HAP-1 (cell line): ENCODE measurements at regions not wholly inside any gene's neighbourhood (a gene's known extent, or its start where the extent isn't known, plus 50 kb on each side); places are given as distances from the start of the nearest gene placed in this dataset.
"Not testable (repeated sequence)": the region's sequence is repeated elsewhere in the genome, so short reads cannot be mapped to it uniquely, and the experiment has no call there.

Source experiments
- DNase-seq, 2 experiments: peaks; one replicate each; pipeline ENCODE4 v3.0.0-alpha.2; 2016 to 2020; ENCODE audit warnings: low spot score in 2 of 2
- H3K27me3 ChIP-seq: fragments of 250-450 bp; sonication (Bioruptor Pico); 2 replicates; pipeline ENCODE4 v1.5.1; 2020; ENCODE audit warnings: low read depth, mild to moderate bottlenecking, moderate library complexity
- H3K36me3 ChIP-seq: fragments of 250-450 bp; sonication (Bioruptor Pico); replicated peaks from 2 replicates; pipeline ENCODE4 v1.5.1; 2020; ENCODE audit warnings: mild to moderate bottlenecking
- H3K4me1 ChIP-seq: fragments of 250-450 bp; sonication (Bioruptor Pico); 2 replicates; pipeline ENCODE4 v1.5.1; 2020; ENCODE audit warnings: mild to moderate bottlenecking
- H3K4me3 ChIP-seq: fragments of 250-450 bp; sonication (Bioruptor Pico); 2 replicates; pipeline ENCODE4 v1.5.1; 2020; ENCODE audit warnings: mild to moderate bottlenecking, moderate library complexity
- H3K9me3 ChIP-seq: fragments of 250-450 bp; sonication (Bioruptor Pico); 2 replicates; pipeline ENCODE4 v1.5.1; 2020; ENCODE audit warnings: mild to moderate bottlenecking, moderate library complexity
- in situ Hi-C: fragments of 300-500 bp; cut with MboI; formaldehyde crosslinking; loops from 3 replicates; pipeline ENCODE4 v1.14.3; 2020; ENCODE audit warnings: low sequenced_read_pairs, inconsistent platforms, mixed read lengths

GRCh38 chr12:96085475-96085874 is 50.1 kb upstream of the LTA4H start:
- Histone ChIP-seq H3K9me3 (no peaks in the 10 kb centered on the region), H3K4me3 (no peak overlapping the region), H3K27me3 (no peaks in the 10 kb centered on the region), H3K36me3 (no peaks in the 10 kb centered on the region), H3K4me1 (no peaks in the 10 kb centered on the region)
- DNase-seq, result no peak
- in situ Hi-C loops, result no loop called here

GRCh38 chr12:96086190-96086589 is 50.8 kb upstream of the LTA4H start:
- H3K4me3 ChIP-seq, H3K9me3 ChIP-seq, H3K4me1 ChIP-seq, DNase-seq, in situ Hi-C loops, H3K27me3 ChIP-seq, H3K36me3 ChIP-seq: not testable (repeated sequence)

- Histone ChIP-seq H3K9me3 (no peaks in the 10 kb centered on the region), H3K4me3 (no peak overlapping the region), H3K27me3 (no peaks in the 10 kb centered on the region), H3K36me3 (no peaks in the 10 kb centered on the region), H3K4me1 (no peaks in the 10 kb centered on the region)
- no peak for DNase-seq
- in situ Hi-C loops, result no loop called here
These were observed 56.4 kb upstream of the LTA4H start for GRCh38 chr12:96091833-96092232.

GRCh38 chr12:96093543-96094196 is 58.3 kb upstream of the LTA4H start:
- no peaks in the 10 kb centered on the region for H3K4me1 ChIP-seq
- in situ Hi-C loops, result no loop called here
- no peak for DNase-seq
- H3K36me3 ChIP-seq, result no peaks in the 10 kb centered on the region
- H3K27me3 ChIP-seq, result no peaks in the 10 kb centered on the region
- H3K9me3 ChIP-seq, result no peaks in the 10 kb centered on the region
- H3K4me3 ChIP-seq, result no peak overlapping the region

- Histone ChIP-seq H3K4me1 (no peaks in the 10 kb centered on the region), H3K36me3 (no peaks in the 10 kb centered on the region), H3K27me3 (no peaks in the 10 kb centered on the region), H3K9me3 (no peaks in the 10 kb centered on the region), H3K4me3 (no peak overlapping the region)
- peak in 1 of 2 experiments; percentile 8 for DNase-seq
- in situ Hi-C loops, result no loop called here
These were observed 58.8 kb upstream of the LTA4H start for GRCh38 chr12:96094201-96094600.

GRCh38 chr12:96098631-96099030 is 63.2 kb upstream of the LTA4H start:
- no peak for DNase-seq
- in situ Hi-C loops, result no loop called here
- no peaks in the 10 kb centered on the region for H3K4me1 ChIP-seq
- H3K4me3 ChIP-seq, result no peak overlapping the region
- H3K9me3 ChIP-seq, result no peaks in the 10 kb centered on the region
- no peaks in the 10 kb centered on the region for H3K27me3 ChIP-seq
- no peaks in the 10 kb centered on the region for H3K36me3 ChIP-seq

GRCh38 chr12:96099421-96099820 is 64.0 kb upstream of the LTA4H start:
- Histone ChIP-seq H3K27me3 (no peaks in the 10 kb centered on the region), H3K4me1 (no peaks in the 10 kb centered on the region), H3K36me3 (no peaks in the 10 kb centered on the region), H3K9me3 (no peaks in the 10 kb centered on the region), H3K4me3 (no peak overlapping the region)
- in situ Hi-C loops, result no loop called here
- no peak for DNase-seq

- in situ Hi-C loops, result no loop called here
- Histone ChIP-seq H3K9me3 (no peaks in the 10 kb centered on the region), H3K27me3 (no peaks in the 10 kb centered on the region), H3K36me3 (no peaks in the 10 kb centered on the region), H3K4me1 (no peaks in the 10 kb centered on the region), H3K4me3 (no peak overlapping the region)
- DNase-seq, result no peak
These were observed 64.6 kb upstream of the LTA4H start for GRCh38 chr12:96099986-96100385.

- Histone ChIP-seq H3K36me3 (no peaks in the 10 kb centered on the region), H3K4me3 (no peak overlapping the region), H3K27me3 (no peaks in the 10 kb centered on the region), H3K4me1 (no peaks in the 10 kb centered on the region), H3K9me3 (no peaks in the 10 kb centered on the region)
- DNase-seq, result no peak
- in situ Hi-C loops, result no loop called here
These were observed 66.4 kb upstream of the LTA4H start for GRCh38 chr12:96101806-96102205.

GRCh38 chr12:96103067-96103644 is 67.8 kb upstream of the LTA4H start:
- in situ Hi-C loops, result no loop called here
- Histone ChIP-seq H3K4me3 (no peak overlapping the region), H3K9me3 (no peaks in the 10 kb centered on the region), H3K4me1 (no peaks in the 10 kb centered on the region), H3K36me3 (no peaks in the 10 kb centered on the region), H3K27me3 (no peaks in the 10 kb centered on the region)
- no peak for DNase-seq

- no peak overlapping the region for H3K4me3 ChIP-seq
- in situ Hi-C loops, result no loop called here
- H3K36me3 ChIP-seq, result no peaks in the 10 kb centered on the region
- H3K4me1 ChIP-seq, result no peaks in the 10 kb centered on the region
- DNase-seq, result no peak
- H3K9me3 ChIP-seq, result no peaks in the 10 kb centered on the region
- no peaks in the 10 kb centered on the region for H3K27me3 ChIP-seq
These were observed 69.2 kb upstream of the LTA4H start for GRCh38 chr12:96104566-96104965.

- Histone ChIP-seq H3K4me3 (no peak overlapping the region), H3K36me3 (no peaks in the 10 kb centered on the region), H3K27me3 (no peaks in the 10 kb centered on the region), H3K9me3 (no peaks in the 10 kb centered on the region), H3K4me1 (no peaks in the 10 kb centered on the region)
- no peak for DNase-seq
- in situ Hi-C loops, result no loop called here
These were observed 70.8 kb upstream of the LTA4H start for GRCh38 chr12:96106137-96106536.

- Histone ChIP-seq H3K36me3 (no peaks in the 10 kb centered on the region), H3K4me1 (no peaks in the 10 kb centered on the region), H3K4me3 (no peak overlapping the region), H3K27me3 (no peaks in the 10 kb centered on the region), H3K9me3 (no peaks in the 10 kb centered on the region)
- in situ Hi-C loops, result no loop called here
- no peak for DNase-seq
These were observed 71.8 kb upstream of the LTA4H start for GRCh38 chr12:96107236-96107635.

- no peak for DNase-seq
- H3K4me3 ChIP-seq, result no peak overlapping the region
- H3K9me3 ChIP-seq, result no peaks in the 10 kb centered on the region
These were observed 72.9 kb upstream of the LTA4H start for GRCh38 chr12:96108321-96108720.

GRCh38 chr12:96108941-96109340 is 73.6 kb upstream of the LTA4H start:
- H3K4me3 ChIP-seq, DNase-seq, H3K4me1 ChIP-seq, in situ Hi-C loops, H3K36me3 ChIP-seq, H3K9me3 ChIP-seq, H3K27me3 ChIP-seq: not testable (repeated sequence)

More at GRCh38 chr12:96108321-96108720, 72.9 kb upstream of the LTA4H start:
- Histone ChIP-seq H3K4me1 (no peaks in the 10 kb centered on the region), H3K36me3 (no peaks in the 10 kb centered on the region), H3K27me3 (no peaks in the 10 kb centered on the region)
- in situ Hi-C loops, result no loop called here
